ENCODE measurements at regions not wholly inside any gene's neighbourhood (a gene's known extent, or its start where the extent isn't known, plus 50 kb on each side); places are given as distances from the start of the nearest gene placed in this dataset.

- Histone ChIP-seq H3K4me3 (ENCODE audit: low read length) (no peak overlapping the region), H3K9ac (ENCODE audit: low read length) (no peak overlapping the region), H3F3A (ENCODE audit: insufficient read depth, low read length) (no peaks in the 10 kb centered on the region), H4K20me1 (ENCODE audit: insufficient read depth, low read length) (no peaks in the 10 kb centered on the region), H3K27ac (ENCODE audit: low read length) (no peak overlapping the region), H3K9me2 (replicated peaks; ENCODE audit: insufficient read depth, low read length) (no peaks in the 10 kb centered on the region), H3K9me3 (replicated peaks; ENCODE audit: insufficient read depth, low read length) (no peaks in the 10 kb centered on the region), H3K27me3 (replicated peaks; ENCODE audit: insufficient read depth, low read length) (no peaks in the 10 kb centered on the region), H3K4me2 (ENCODE audit: low read depth, low read length) (no peak overlapping the region), H2AFZ (ENCODE audit: low read length) (no peak overlapping the region), H3K79me2 (ENCODE audit: low read length) (no peaks in the 10 kb centered on the region), H3K4me1 (ENCODE audit: low read length) (no peaks in the 10 kb centered on the region), H3K36me3 (replicated peaks; ENCODE audit: insufficient read depth, low read length) (no peaks in the 10 kb centered on the region)
- DNase-seq = no peak
- TF ChIP-seq CTCF (IDR thresholded peaks at IDR 0.05; ENCODE audit: low read length) (no peak), EZH2 (optimal IDR thresholded peaks at IDR 0.05; ENCODE audit: low read depth, low read length) (no peak), EZH2phosphoT487 (IDR thresholded peaks at IDR 0.05; ENCODE audit: low read length) (no peak)
Measured at GRCh38 chr1:87553511-87553910, 224.8 kb downstream of the LMO4 start.

GRCh38 chr1:87555366-87555765, 226.7 kb downstream of the LMO4 start:
- no peak overlapping the region for H3K9ac ChIP-seq (ENCODE audit: low read length)
- H3K9me3 ChIP-seq (replicated peaks; ENCODE audit: insufficient read depth, low read length) = no peaks in the 10 kb centered on the region
- TF ChIP-seq EZH2 (optimal IDR thresholded peaks at IDR 0.05; ENCODE audit: low read depth, low read length) (no peak), CTCF (IDR thresholded peaks at IDR 0.05; ENCODE audit: low read length) (no peak), EZH2phosphoT487 (IDR thresholded peaks at IDR 0.05; ENCODE audit: low read length) (no peak)
- no peak for DNase-seq
- H3F3A ChIP-seq (ENCODE audit: insufficient read depth, low read length) = no peaks in the 10 kb centered on the region
- no peaks in the 10 kb centered on the region for H3K9me2 ChIP-seq (replicated peaks; ENCODE audit: insufficient read depth, low read length)
- no peak overlapping the region for H3K27ac ChIP-seq (ENCODE audit: low read length)
- H3K27me3 ChIP-seq (replicated peaks; ENCODE audit: insufficient read depth, low read length) = no peaks in the 10 kb centered on the region
- H2AFZ ChIP-seq (ENCODE audit: low read length) = no peak overlapping the region
- no peaks in the 10 kb centered on the region for H3K4me1 ChIP-seq (ENCODE audit: low read length)
- H3K36me3 ChIP-seq (replicated peaks; ENCODE audit: insufficient read depth, low read length) = no peaks in the 10 kb centered on the region
- no peaks in the 10 kb centered on the region for H3K79me2 ChIP-seq (ENCODE audit: low read length)
- H4K20me1 ChIP-seq (ENCODE audit: insufficient read depth, low read length) = no peaks in the 10 kb centered on the region
- no peak overlapping the region for H3K4me3 ChIP-seq (ENCODE audit: low read length)
- H3K4me2 ChIP-seq (ENCODE audit: low read depth, low read length) = no peak overlapping the region

- Histone ChIP-seq H3K4me1 (ENCODE audit: low read length) (no peaks in the 10 kb centered on the region), H3K4me2 (ENCODE audit: low read depth, low read length) (no peak overlapping the region), H3K9me3 (replicated peaks; ENCODE audit: insufficient read depth, low read length) (no peaks in the 10 kb centered on the region), H3K27ac (ENCODE audit: low read length) (no peak overlapping the region), H4K20me1 (ENCODE audit: insufficient read depth, low read length) (no peaks in the 10 kb centered on the region), H2AFZ (ENCODE audit: low read length) (no peak overlapping the region), H3K27me3 (replicated peaks; ENCODE audit: insufficient read depth, low read length) (no peaks in the 10 kb centered on the region), H3K79me2 (ENCODE audit: low read length) (no peaks in the 10 kb centered on the region), H3F3A (ENCODE audit: insufficient read depth, low read length) (no peaks in the 10 kb centered on the region), H3K36me3 (replicated peaks; ENCODE audit: insufficient read depth, low read length) (no peaks in the 10 kb centered on the region), H3K9me2 (replicated peaks; ENCODE audit: insufficient read depth, low read length) (no peaks in the 10 kb centered on the region), H3K4me3 (ENCODE audit: low read length) (no peak overlapping the region), H3K9ac (ENCODE audit: low read length) (no peak overlapping the region)
- TF ChIP-seq EZH2 (optimal IDR thresholded peaks at IDR 0.05; ENCODE audit: low read depth, low read length) (no peak), EZH2phosphoT487 (IDR thresholded peaks at IDR 0.05; ENCODE audit: low read length) (no peak), CTCF (IDR thresholded peaks at IDR 0.05; ENCODE audit: low read length) (no peak)
- DNase-seq = no peak
Measured at GRCh38 chr1:87556326-87556725, 227.6 kb downstream of the LMO4 start.
